Nephron progenitor cell (in vitro differentiated cells): ENCODE measurements at regions not wholly inside any gene's neighbourhood (a gene's known extent, or its start where the extent isn't known, plus 50 kb on each side); places are given as distances from the start of the nearest gene placed in this dataset.

Source experiments
- DNase-seq: peaks from one replicate; pipeline ENCODE4 v3.0.0; 2021
- H3K27ac Mint-ChIP-seq: 2 replicates; pipeline ENCODE4 v1.8.0; 2021; ENCODE audit warnings: mild to moderate bottlenecking, moderate library complexity, mixed read lengths
- H3K27me3 Mint-ChIP-seq: 2 replicates; pipeline ENCODE4 v1.8.0; 2021; ENCODE audit warnings: mild to moderate bottlenecking, low read depth, mixed read lengths; ENCODE audit not compliant: poor library complexity
- H3K36me3 Mint-ChIP-seq: 2 replicates; pipeline ENCODE4 v1.8.0; 2021; ENCODE audit warnings: low read depth, mixed read lengths
- H3K4me1 Mint-ChIP-seq: 2 replicates; pipeline ENCODE4 v1.8.0; 2021; ENCODE audit warnings: mixed read lengths
- H3K4me3 Mint-ChIP-seq: 2 replicates; pipeline ENCODE4 v1.8.0; 2021; ENCODE audit warnings: mild to moderate bottlenecking, moderate library complexity, mixed read lengths
- H3K9me3 Mint-ChIP-seq: 2 replicates; pipeline ENCODE4 v1.8.0; 2021; ENCODE audit warnings: mild to moderate bottlenecking, moderate library complexity, mixed read lengths
- CTCF ChIP-seq: fragments of 200-600 bp; sonication (generic); IDR thresholded peaks from 2 replicates; pipeline ENCODE4 v1.5.0; 2021; ENCODE audit warnings: antibody characterized with exemption

- H3K27me3 Mint-ChIP-seq = no peaks in the 10 kb centered on the region
- H3K4me1 Mint-ChIP-seq = no peaks in the 10 kb centered on the region
- H3K4me3 Mint-ChIP-seq = no peak overlapping the region
- no peak for TF ChIP-seq CTCF
- H3K27ac Mint-ChIP-seq = no peak overlapping the region
- H3K9me3 Mint-ChIP-seq = no peaks in the 10 kb centered on the region
- no peaks in the 10 kb centered on the region for H3K36me3 Mint-ChIP-seq
- DNase-seq = no peak
Observed at GRCh38 chr1:81109038-81109437, 691.7 kb upstream of the ADGRL2 start.

GRCh38 chr1:81097860-81098259, 702.9 kb upstream of the ADGRL2 start:
- Mint-ChIP-seq H3K27me3 (no peaks in the 10 kb centered on the region), H3K4me1 (no peaks in the 10 kb centered on the region), H3K36me3 (no peaks in the 10 kb centered on the region), H3K4me3 (no peak overlapping the region), H3K27ac (no peak overlapping the region), H3K9me3 (peaks cover 4% of the 10 kb centered on the region)
- no peak for DNase-seq
- TF ChIP-seq CTCF = no peak

- Mint-ChIP-seq H3K27ac (no peak overlapping the region), H3K9me3 (no peaks in the 10 kb centered on the region), H3K4me1 (no peaks in the 10 kb centered on the region), H3K27me3 (no peaks in the 10 kb centered on the region), H3K4me3 (no peak overlapping the region), H3K36me3 (no peaks in the 10 kb centered on the region)
- no peak for TF ChIP-seq CTCF
- DNase-seq = no peak
Observed at GRCh38 chr1:81073580-81073979, 727.2 kb upstream of the ADGRL2 start.

GRCh38 chr1:81071969-81072753, 728.6 kb upstream of the ADGRL2 start:
- Mint-ChIP-seq H3K9me3 (no peaks in the 10 kb centered on the region), H3K27ac (no peak overlapping the region), H3K27me3 (no peaks in the 10 kb centered on the region), H3K36me3 (no peaks in the 10 kb centered on the region), H3K4me1 (no peaks in the 10 kb centered on the region), H3K4me3 (no peak overlapping the region)
- no peak for TF ChIP-seq CTCF
- DNase-seq = no peak

- Mint-ChIP-seq H3K36me3 (no peaks in the 10 kb centered on the region), H3K9me3 (no peaks in the 10 kb centered on the region), H3K27ac (no peak overlapping the region), H3K4me1 (no peaks in the 10 kb centered on the region), H3K27me3 (no peaks in the 10 kb centered on the region), H3K4me3 (no peak overlapping the region)
- DNase-seq = no peak
- no peak for TF ChIP-seq CTCF
Observed at GRCh38 chr1:81071072-81071858, 729.5 kb upstream of the ADGRL2 start.
